ENCODE measurements at regions not wholly inside any gene's neighbourhood (a gene's known extent, or its start where the extent isn't known, plus 50 kb on each side); places are given as distances from the start of the nearest gene placed in this dataset.

DNA sequence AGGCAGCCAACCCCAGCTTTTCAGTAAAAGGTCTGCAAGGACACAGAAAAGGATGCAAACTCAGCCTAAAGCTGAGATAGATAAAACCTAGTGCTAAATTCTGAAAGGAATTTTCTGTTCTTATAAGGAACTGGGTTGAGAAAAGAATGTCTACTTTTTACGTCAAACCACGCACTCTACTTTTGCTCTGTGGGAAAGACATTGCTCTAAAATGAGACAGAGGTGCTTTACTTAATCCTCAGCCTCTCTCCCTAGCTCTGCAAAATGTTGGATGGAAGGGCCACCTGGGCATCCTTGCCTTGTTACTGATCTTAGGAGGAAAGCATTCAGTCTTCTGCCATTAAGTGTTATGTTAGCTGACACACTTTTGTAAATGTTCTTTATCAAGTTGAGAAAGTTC, 72.1 kb upstream of the LINC00305 start:
- Histone ChIP-seq H3K4me2 (ENCODE audit: insufficient read depth, insufficient read length, low read length) (no peak overlapping the region), H3K9ac (ENCODE audit: extremely low read depth, insufficient read length, low read length) (no peak overlapping the region), H4K5ac (ENCODE audit: insufficient read length, low read depth, low read length) (no peak overlapping the region), H3K18ac (ENCODE audit: insufficient read length, low read depth, low read length) (no peak overlapping the region), H3K27me3 (ENCODE audit: insufficient read depth, low read length) (no peaks in the 10 kb centered on the region), H3K23me2 (ENCODE audit: insufficient read length, low read depth, low read length, poor library complexity, severe bottlenecking) (no peaks in the 10 kb centered on the region), H2AFZ (ENCODE audit: low read length) (no peak overlapping the region), H3K4ac (ENCODE audit: low read depth, low read length) (no peak overlapping the region), H3K27ac (ENCODE audit: insufficient read length, low read depth, low read length) (no peak overlapping the region), H2AK5ac (ENCODE audit: insufficient read length, low read length) (no peak overlapping the region), H2BK120ac (ENCODE audit: low read depth, low read length, poor library complexity, severe bottlenecking) (no peak overlapping the region), H3K4me1 (ENCODE audit: insufficient read depth, low read length) (no peaks in the 10 kb centered on the region; the same call in 1 of the 2 replicates), H2BK5ac (ENCODE audit: insufficient read length, low read length) (no peak overlapping the region), H4K20me1 (ENCODE audit: control insufficient read depth, insufficient read depth, insufficient read length) (no peaks in the 10 kb centered on the region), H3K56ac (ENCODE audit: insufficient read length, low read depth, low read length) (no peak overlapping the region), H3K79me2 (ENCODE audit: insufficient read depth, low read length) (no peaks in the 10 kb centered on the region), H3K79me1 (ENCODE audit: insufficient read depth, low read depth, low read length, poor library complexity, severe bottlenecking) (no peaks in the 10 kb centered on the region), H3K14ac (ENCODE audit: insufficient read depth, low read length) (no peak overlapping the region), H3K9me3 (ENCODE audit: control insufficient read depth, low read depth, low read length) (no peaks in the 10 kb centered on the region), H2BK15ac (ENCODE audit: low read depth, low read length) (no peak overlapping the region), H2BK20ac (ENCODE audit: low read depth, low read length, poor library complexity, severe bottlenecking) (no peak overlapping the region), H4K8ac (replicated peaks; ENCODE audit: insufficient read length, low read depth, low read length) (no peak overlapping the region), H3K23ac (ENCODE audit: insufficient read length, low read depth, low read length) (no peak overlapping the region), H4K91ac (ENCODE audit: insufficient read length, low read depth, low read length) (no peak overlapping the region), H3T11ph (ENCODE audit: low read length) (no peak overlapping the region), H2BK12ac (ENCODE audit: insufficient read length, low read depth, low read length) (no peak overlapping the region)
- H3K36me3 Mint-ChIP-seq (ENCODE audit: insufficient read depth in 1 of 3, low read depth in 3 of 3) = no peaks in the 10 kb centered on the region
- H3K4me3 Mint-ChIP-seq = no peak overlapping the region
- H3K4me1 Mint-ChIP-seq = peaks cover 12 to 14% of the 10 kb centered on the region in 2 experiments
- H3K27me3 Mint-ChIP-seq (ENCODE audit: low read depth) = no peaks in the 10 kb centered on the region
- TF ChIP-seq, protein P1, sequence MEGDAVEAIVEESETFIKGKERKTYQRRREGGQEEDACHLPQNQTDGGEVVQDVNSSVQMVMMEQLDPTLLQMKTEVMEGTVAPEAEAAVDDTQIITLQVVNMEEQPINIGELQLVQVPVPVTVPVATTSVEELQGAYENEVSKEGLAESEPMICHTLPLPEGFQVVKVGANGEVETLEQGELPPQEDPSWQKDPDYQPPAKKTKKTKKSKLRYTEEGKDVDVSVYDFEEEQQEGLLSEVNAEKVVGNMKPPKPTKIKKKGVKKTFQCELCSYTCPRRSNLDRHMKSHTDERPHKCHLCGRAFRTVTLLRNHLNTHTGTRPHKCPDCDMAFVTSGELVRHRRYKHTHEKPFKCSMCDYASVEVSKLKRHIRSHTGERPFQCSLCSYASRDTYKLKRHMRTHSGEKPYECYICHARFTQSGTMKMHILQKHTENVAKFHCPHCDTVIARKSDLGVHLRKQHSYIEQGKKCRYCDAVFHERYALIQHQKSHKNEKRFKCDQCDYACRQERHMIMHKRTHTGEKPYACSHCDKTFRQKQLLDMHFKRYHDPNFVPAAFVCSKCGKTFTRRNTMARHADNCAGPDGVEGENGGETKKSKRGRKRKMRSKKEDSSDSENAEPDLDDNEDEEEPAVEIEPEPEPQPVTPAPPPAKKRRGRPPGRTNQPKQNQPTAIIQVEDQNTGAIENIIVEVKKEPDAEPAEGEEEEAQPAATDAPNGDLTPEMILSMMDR (conservative IDR thresholded peaks at IDR 0.05) = no peak
- H3K27ac Mint-ChIP-seq = no peak overlapping the region
- no peak for DNase-seq
- no CpG with 5 or more reads among the region's 2 CpGs for WGBS (ENCODE audit: extremely low coverage, insufficient read length, low lambda C conversion rate)
- no peaks in the 10 kb centered on the region for H3K9me3 Mint-ChIP-seq
